ENCODE measurements at regions not wholly inside any gene's neighbourhood (a gene's known extent, or its start where the extent isn't known, plus 50 kb on each side); places are given as distances from the start of the nearest gene placed in this dataset.
"Not testable (repeated sequence)": the region's sequence is repeated elsewhere in the genome, so short reads cannot be mapped to it uniquely, and the experiment has no call there.

GRCh38 chr15:62854420-62855084, 188.0 kb upstream of the TPM1 start:
- no peak for DNase-seq (ENCODE audit: low read depth in 3 of 3)

DNA sequence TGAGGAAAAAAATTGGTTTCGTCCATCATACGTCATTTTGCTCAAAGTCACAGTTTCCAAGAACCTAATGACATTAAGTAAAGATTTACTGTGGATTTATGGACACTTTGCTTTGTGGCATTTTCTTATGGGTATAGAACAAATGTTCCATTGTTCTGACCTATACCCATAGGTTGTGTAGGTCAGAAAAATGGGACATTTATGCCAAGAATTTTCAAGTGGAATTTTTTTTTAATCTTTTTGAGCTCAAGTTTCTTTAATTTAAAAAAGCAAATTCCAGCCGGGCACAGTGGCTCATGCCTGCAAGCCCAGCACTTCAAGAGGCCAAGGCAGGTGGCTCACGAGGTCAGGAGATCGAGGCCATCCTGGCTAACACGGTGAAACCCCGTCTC, 187.5 kb upstream of the TPM1 start:
- no peak for DNase-seq (ENCODE audit: low read depth in 3 of 3)

DNA sequence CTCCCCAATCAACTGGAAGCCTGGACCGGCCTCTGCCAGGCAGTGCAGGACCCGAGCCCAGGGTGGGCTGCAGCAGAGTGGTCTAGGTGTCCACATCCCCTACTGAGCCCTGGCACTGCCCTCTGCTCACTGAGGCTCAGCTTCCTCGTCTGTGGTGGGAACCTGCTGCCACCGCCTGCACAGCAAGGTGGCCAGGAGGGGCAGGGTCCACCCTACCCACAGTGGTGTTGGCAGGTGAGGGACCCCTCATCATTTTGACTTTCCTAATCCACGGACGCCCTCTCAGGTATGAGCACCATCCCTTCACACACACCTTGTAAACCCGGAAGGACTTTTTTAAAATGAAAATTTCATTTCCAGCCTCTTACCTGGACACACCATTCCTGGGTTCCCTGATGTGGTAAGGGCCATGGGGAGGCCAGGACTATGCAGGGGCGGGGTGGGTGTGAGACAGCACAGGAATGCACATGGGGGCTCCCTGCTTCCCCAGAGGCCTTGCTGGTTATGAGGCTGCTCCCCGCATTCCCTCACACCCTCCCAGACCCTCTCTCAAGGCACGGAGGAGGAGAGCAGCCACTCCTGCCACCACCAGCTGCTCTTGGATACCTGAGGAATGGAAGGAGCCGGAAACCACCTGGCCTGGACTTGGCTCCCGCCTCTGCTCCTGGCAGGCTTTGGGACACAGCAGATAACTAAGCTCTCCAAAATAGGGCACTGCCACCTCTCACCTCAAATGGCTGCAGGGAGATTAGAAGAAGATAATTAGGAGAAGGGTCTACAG, 185.9 kb upstream of the TPM1 start:
- no peak for DNase-seq (ENCODE audit: low read depth in 3 of 3)

- peak in 1 of 3 experiments; percentile 1 for DNase-seq (ENCODE audit: low read depth in 3 of 3)
Measured at GRCh38 chr15:62857411-62857853, 185.1 kb upstream of the TPM1 start.

GRCh38 chr15:62858343-62858742, 184.2 kb upstream of the TPM1 start:
- no peak for DNase-seq (ENCODE audit: low read depth in 3 of 3)

GRCh38 chr15:62862717-62863116, 179.8 kb upstream of the TPM1 start:
- no peak for DNase-seq (ENCODE audit: low read depth in 3 of 3)

DNA sequence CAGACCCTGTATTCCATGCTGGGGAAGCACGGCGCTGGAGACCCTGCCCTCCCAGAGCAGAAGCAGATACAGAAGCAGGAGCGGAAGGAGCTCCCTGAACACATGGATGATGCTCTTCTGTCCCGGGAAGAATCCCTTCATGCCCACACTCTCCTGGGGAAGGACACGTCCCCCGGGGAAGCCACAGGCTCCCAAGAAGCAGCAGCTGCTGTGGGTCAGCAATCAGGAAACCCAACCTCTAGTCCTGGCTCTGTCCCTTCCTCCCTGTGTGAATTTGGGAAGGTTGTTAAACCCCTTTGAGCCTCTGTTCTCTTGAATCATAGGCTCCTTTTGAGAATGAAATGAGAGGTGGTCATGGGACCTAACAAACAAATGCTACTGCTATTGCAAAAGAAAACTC, 176.2 kb upstream of the TPM1 start:
- DNase-seq (ENCODE audit: low read depth in 3 of 3) = no peak

DNA sequence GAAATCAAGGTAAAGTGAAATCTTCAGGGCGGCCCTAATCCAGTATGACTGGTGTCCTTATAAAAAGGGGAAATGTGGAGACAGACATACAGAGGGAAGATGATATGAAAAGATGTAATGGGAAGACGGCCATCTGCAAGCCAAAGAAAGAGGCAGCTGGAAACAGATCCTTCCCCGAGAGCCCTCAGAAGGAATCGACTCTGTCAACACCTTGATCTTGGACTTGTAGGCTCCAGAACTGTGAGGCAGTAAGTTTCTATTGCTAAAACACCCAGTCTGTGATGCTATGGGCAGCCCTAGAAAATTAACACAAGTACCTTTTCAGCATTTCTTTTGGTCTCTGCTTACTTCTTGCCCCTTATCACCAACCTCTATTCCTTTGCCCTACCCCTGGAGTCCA, 174.7 kb upstream of the TPM1 start:
- DNase-seq (ENCODE audit: low read depth in 3 of 3) = no peak

GRCh38 chr15:62868507-62868906, 174.0 kb upstream of the TPM1 start:
- DNase-seq (ENCODE audit: low read depth in 3 of 3) = no peak

- no peak for DNase-seq (ENCODE audit: low read depth in 3 of 3)
Measured at GRCh38 chr15:62869116-62869515, 173.4 kb upstream of the TPM1 start.

- DNase-seq (ENCODE audit: low read depth in 3 of 3) = no peak
Measured at GRCh38 chr15:62870216-62870615, 172.3 kb upstream of the TPM1 start.

GRCh38 chr15:62870701-62871100, 171.8 kb upstream of the TPM1 start:
- not testable (repeated sequence) for DNase-seq (ENCODE audit: low read depth in 3 of 3)

GRCh38 chr15:62873203-62873602, 169.3 kb upstream of the TPM1 start:
- DNase-seq (ENCODE audit: low read depth in 3 of 3) = no peak

DNA sequence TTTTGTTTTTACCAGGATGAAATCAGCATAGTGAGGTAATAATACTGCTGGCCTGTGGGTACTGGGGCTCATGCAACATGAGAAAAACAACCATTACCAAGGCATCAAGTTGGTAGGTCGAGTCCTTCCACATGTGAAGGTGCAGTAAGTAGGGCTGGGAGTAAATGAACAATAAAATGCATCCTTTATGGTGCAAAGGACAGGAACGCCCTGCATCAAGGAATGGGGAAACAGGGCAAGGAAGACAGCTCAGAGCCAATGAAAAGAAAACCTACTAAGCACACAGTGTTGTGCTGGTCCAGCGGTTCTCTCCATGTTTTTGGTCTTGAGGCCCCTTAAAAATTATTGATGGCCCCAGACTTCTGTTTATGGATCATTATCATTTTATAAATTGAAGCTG, 168.5 kb upstream of the TPM1 start:
- no peak for DNase-seq (ENCODE audit: low read depth in 3 of 3)

DNA sequence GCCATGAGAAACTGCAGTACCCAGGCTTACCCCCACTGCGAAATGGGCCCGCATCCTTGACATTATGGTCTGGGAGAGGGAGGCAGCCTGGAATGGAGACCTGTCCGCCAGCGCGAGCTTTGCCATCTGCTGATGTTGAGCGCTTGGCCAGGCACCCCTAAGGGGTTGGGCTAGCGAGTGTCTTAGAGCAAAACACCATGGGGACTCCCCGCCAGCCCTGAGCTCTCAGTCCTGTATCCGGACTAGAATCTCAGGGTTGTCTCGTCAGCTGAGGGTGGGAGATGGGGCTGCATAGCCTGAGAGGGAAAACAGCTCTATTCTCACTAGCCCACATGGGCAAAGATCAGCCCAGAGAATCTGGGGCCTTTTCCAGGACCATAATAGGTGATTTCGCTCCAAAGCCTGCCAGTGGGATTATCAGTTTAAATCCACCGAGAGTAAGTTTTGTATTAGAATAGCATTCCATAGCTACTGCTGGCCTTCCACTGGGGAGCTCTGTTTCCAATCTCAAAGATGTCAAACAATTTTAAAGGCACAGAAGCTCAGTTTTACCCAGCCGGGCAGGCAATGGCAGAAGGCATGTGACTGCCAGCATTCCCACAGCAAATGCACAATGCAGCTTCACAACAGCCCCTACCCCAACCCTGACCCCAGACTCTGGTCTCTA, 167.5 kb upstream of the TPM1 start:
- no peak for DNase-seq (ENCODE audit: low read depth in 3 of 3)

- DNase-seq (ENCODE audit: low read depth in 3 of 3) = no peak
Measured at GRCh38 chr15:62875626-62876021, 166.9 kb upstream of the TPM1 start.

DNA sequence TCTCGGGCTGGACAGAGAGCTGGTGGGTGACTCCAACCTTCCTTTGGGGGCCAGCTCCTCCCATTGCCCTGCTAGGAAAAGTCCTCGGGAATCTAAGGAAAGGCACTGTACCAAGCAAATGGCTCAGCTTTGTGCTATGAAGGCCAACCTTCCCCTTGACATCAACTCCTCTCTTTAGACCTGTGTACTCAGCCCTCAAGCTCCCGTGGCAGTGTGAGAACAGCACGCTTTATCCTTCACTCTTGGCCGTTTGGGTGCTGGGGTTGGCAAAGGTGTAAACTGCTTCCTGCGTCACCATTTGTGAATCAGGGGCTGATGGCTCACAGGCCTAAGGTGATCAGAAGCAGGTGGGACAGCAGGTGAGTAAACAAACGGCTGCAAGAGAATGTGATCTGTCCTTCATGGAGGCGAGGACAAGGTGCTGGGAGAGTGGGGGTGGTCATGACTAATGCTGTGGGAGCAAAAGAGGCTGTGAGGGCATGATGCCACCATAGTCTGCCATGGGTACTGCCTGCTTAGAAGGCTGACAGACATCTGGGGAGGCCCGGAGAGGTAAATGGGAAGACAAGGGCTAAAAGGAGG, 165.2 kb upstream of the TPM1 start:
- DNase-seq (ENCODE audit: low read depth in 3 of 3) = no peak

DNA sequence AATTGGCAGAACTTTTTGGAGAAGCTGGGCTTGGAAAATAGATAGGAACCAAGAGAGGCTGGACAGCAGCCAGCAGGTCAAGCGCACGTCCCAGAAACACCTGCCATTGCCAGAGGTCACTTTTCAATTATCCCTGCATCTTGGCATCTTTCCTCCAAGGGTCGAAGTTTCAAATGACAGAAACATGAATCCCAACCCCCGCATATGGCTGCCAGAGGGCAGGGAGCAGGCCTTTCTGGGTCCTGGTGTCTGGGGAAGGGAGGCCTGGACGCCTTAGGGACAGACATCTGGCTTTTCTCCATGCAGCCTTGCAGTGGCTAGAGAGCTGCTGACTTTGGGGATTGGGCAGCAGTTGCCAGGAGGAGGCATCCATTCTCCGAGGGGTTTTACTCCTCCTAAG, 164.5 kb upstream of the TPM1 start:
- no peak for DNase-seq (ENCODE audit: low read depth in 3 of 3)

DNA sequence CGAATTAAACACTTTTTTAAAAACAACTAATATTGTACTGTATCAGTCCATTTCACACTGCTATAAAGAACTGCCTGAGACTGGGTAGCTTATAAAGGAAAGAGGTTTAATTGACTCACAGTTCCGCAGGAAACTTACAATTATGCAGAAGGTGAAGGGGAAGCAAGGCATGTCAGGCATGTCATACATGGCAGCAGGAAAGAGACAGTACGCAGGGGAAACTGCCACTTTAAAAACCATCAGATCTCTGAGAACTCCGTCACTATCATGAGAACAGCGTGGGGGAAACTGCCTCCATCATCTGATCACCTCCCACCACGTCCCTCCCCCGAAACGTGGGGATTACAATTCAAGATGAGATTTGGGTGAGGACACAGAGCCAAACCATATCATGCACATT, 162.8 kb upstream of the TPM1 start:
- no peak for DNase-seq (ENCODE audit: low read depth in 3 of 3)

GRCh38 chr15:62880278-62880677, 162.3 kb upstream of the TPM1 start:
- DNase-seq (ENCODE audit: low read depth in 3 of 3) = no peak

DNA sequence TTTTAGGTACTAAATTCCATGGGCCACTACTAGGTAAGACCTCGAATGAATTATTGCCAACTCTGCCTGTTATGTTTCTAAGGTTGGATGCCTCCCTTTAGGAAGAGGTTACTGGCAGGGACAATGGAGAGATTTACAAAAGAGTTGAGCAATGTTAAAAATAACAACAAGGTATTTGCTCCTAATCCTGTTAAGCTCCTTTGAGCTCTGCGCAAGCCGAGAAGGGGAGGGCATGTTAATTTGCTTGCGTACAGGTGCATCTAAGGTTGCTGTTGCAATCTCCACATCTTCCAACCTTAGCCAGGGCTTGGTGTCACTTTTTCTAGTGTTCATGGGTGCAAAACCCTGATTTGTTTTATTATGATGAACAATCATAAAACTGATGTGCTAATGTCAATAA, 161.5 kb upstream of the TPM1 start:
- no peak for DNase-seq (ENCODE audit: low read depth in 3 of 3)

GRCh38 chr15:62883938-62884479, 158.5 kb upstream of the TPM1 start:
- no peak for DNase-seq (ENCODE audit: low read depth in 3 of 3)

Data from stimulated activated CD4-positive, alpha-beta T cell treated with anti-CD3 and anti-CD28 coated beads, TNF-alpha, amount 100 ng/mL, for 24 hours (primary cell).